LNCaP clone FGC (cell line): ENCODE measurements at regions not wholly inside any gene's neighbourhood (a gene's known extent, or its start where the extent isn't known, plus 50 kb on each side); places are given as distances from the start of the nearest gene placed in this dataset.

ENCODE experiments used
- DNase-seq: peaks from one replicate; pipeline ENCODE4 v3.0.0-alpha.2; 2011; ENCODE audit warnings: low read depth
- H3K4me3 ChIP-seq: 2 replicates; pipeline ENCODE4 v1.5.1; 2011; ENCODE audit warnings: mild to moderate bottlenecking, low read depth, low read length, control low read depth
- CTCF ChIP-seq: IDR thresholded peaks from 2 replicates; pipeline ENCODE4 v1.5.1; 2012; ENCODE audit warnings: mild to moderate bottlenecking; ENCODE audit not compliant: control insufficient read depth, insufficient read depth; ENCODE audit errors: extremely low read depth

GRCh38 chr4:151917145-151917734 is 156.4 kb upstream of the GATB start:
- peak; percentile 26 for TF ChIP-seq CTCF
- no peak for DNase-seq
- H3K4me3 ChIP-seq: no peak overlapping the region

- no peak overlapping the region for H3K4me3 ChIP-seq
- no peak for TF ChIP-seq CTCF
- DNase-seq: no peak
Observed at GRCh38 chr4:151912632-151913031, 151.8 kb upstream of the GATB start.

GRCh38 chr4:151911970-151912369 is 151.2 kb upstream of the GATB start:
- TF ChIP-seq CTCF: no peak
- no peak overlapping the region for H3K4me3 ChIP-seq
- DNase-seq: no peak

- DNase-seq: no peak
- H3K4me3 ChIP-seq: no peak overlapping the region
- TF ChIP-seq CTCF: no peak
Observed at GRCh38 chr4:151908734-151909497, 148.1 kb upstream of the GATB start.

- TF ChIP-seq CTCF: no peak
- no peak overlapping the region for H3K4me3 ChIP-seq
- DNase-seq: no peak
Observed at GRCh38 chr4:151908201-151908600, 147.4 kb upstream of the GATB start.

GRCh38 chr4:151906438-151906837 is 145.6 kb upstream of the GATB start:
- TF ChIP-seq CTCF: no peak
- no peak for DNase-seq
- no peak overlapping the region for H3K4me3 ChIP-seq
